H1 (cell line): ENCODE measurements at regions not wholly inside any gene's neighbourhood (a gene's known extent, or its start where the extent isn't known, plus 50 kb on each side); places are given as distances from the start of the nearest gene placed in this dataset.

Experiments used
- CTCF ChIA-PET: fragments of 300-600 bp; sonication (Branson Sonifier 250); formaldehyde crosslinking; loops from one replicate; lab custom pipeline; 2021; ENCODE audit not compliant: partially characterized antibody; lab: Charles Lee
- POLR2A ChIA-PET: fragments of 300-600 bp; sonication (Branson Sonifier 250); formaldehyde crosslinking; loops from one replicate; lab custom pipeline; 2021; ENCODE audit warnings: inconsistent platforms; ENCODE audit not compliant: partially characterized antibody; lab: Charles Lee
- DNase-seq, 2 experiments: peaks; one replicate each; pipeline versions ENCODE4 v3.0.0 to v3.0.0-alpha.2; 2010 to 2022; ENCODE audit warnings: low spot score in 2 of 2, low read depth in 1 of 2, mixed read lengths in 1 of 2
- FAIRE-seq: peaks from 2 replicates; lab custom pipeline; 2011; peaks lifted over from hg19 to GRCh38; lab: Jason Lieb, UNC
- H2AFZ ChIP-seq: 2 replicates; pipeline ENCODE4 v1.8.1; 2012; ENCODE audit warnings: low read length, inconsistent platforms
- H2AK5ac ChIP-seq: 2 replicates; pipeline ENCODE4 v1.6.1; 2013; ENCODE audit warnings: low read depth, low read length
- H2BK120ac ChIP-seq: replicated peaks from 2 replicates; pipeline ENCODE3; 2013; ENCODE audit warnings: low read depth, low read length, inconsistent platforms
- H2BK12ac ChIP-seq: 2 replicates; pipeline ENCODE4 v1.6.1; 2013; ENCODE audit warnings: low read depth, low read length
- H2BK15ac ChIP-seq: 2 replicates; pipeline ENCODE4 v1.6.1; 2013; ENCODE audit warnings: low read length
- H2BK20ac ChIP-seq: 2 replicates; pipeline ENCODE4 v1.6.1; 2013; ENCODE audit warnings: low read length
- H2BK5ac ChIP-seq: 2 replicates; pipeline ENCODE4 v1.6.1; 2013; ENCODE audit warnings: low read depth, low read length
- H3K14ac ChIP-seq: 2 replicates; pipeline ENCODE4 v1.6.1; 2013; ENCODE audit warnings: inconsistent platforms; ENCODE audit not compliant: insufficient read length
- H3K18ac ChIP-seq: 2 replicates; pipeline ENCODE4 v1.6.1; 2013; ENCODE audit warnings: low read length; ENCODE audit errors: extremely low read depth
- H3K23ac ChIP-seq: 2 replicates; pipeline ENCODE4 v1.6.1; 2013; ENCODE audit warnings: inconsistent platforms; ENCODE audit not compliant: insufficient read length
- H3K23me2 ChIP-seq: 2 replicates; pipeline ENCODE4 v1.6.1; 2013; ENCODE audit warnings: low read depth, low read length
- H3K27ac ChIP-seq: 2 replicates; pipeline ENCODE4 v1.6.1; 2011; ENCODE audit warnings: low read depth, low read length, inconsistent platforms
- H3K27me3 ChIP-seq, 4 experiments: replicated peaks in 1 of 4; 1 replicate in 1 of 4; 2 replicates in 3 of 4; pipeline versions ENCODE4 v1.6.1 to v1.8.1; 2011 to 2013; ENCODE audit warnings: low read length in 3 of 4, mild to moderate bottlenecking in 3 of 4, inconsistent platforms in 2 of 4, mixed read lengths in 2 of 4, moderate library complexity in 1 of 4; ENCODE audit not compliant: control insufficient read depth in 3 of 4, insufficient read depth in 3 of 4; ENCODE audit errors: extremely low read depth in 1 of 4
- H3K36me3 ChIP-seq, 4 experiments: 2 replicates each; pipeline versions ENCODE4 v1.6.1 to v1.8.1; 2011 to 2013; ENCODE audit warnings: mild to moderate bottlenecking in 4 of 4, low read length in 3 of 4, moderate library complexity in 2 of 4, control low read depth in 1 of 4, inconsistent platforms in 1 of 4; ENCODE audit not compliant: insufficient read depth in 4 of 4, control insufficient read depth in 2 of 4
- H3K4ac ChIP-seq: replicated peaks from 2 replicates; pipeline ENCODE3; 2013; ENCODE audit warnings: low read length, low read depth, mixed read lengths, inconsistent platforms; ENCODE audit not compliant: insufficient read length
- H3K4me1 ChIP-seq, 4 experiments: replicated peaks in 1 of 4; 1 replicate in 1 of 4; 2 replicates in 3 of 4; pipeline versions ENCODE4 v1.6.1 to v1.8.1; 2011 to 2013; ENCODE audit warnings: low read length in 3 of 4, inconsistent platforms in 2 of 4, mixed read lengths in 1 of 4; ENCODE audit not compliant: insufficient read depth in 4 of 4, control insufficient read depth in 3 of 4
- H3K4me2 ChIP-seq, 2 experiments: 2 replicates each; pipeline versions ENCODE4 v1.6.1 to v1.8.1; 2011 to 2013; ENCODE audit warnings: low read depth in 2 of 2, low read length in 2 of 2, control low read depth in 1 of 2, inconsistent platforms in 1 of 2, mild to moderate bottlenecking in 1 of 2; ENCODE audit not compliant: insufficient read depth in 1 of 2
- H3K4me3 ChIP-seq, 4 experiments: fragments of 200-600, 300-600 bp in 1 of 4; sonication (generic), shearing (Covaris generic), sonication (Bioruptor Twin) in 1 of 4; 2 replicates each; pipeline versions ENCODE4 v1.5.1 to v1.8.1; 2011 to 2016; ENCODE audit warnings: low read length in 4 of 4, low read depth in 3 of 4, control low read depth in 2 of 4, inconsistent platforms in 2 of 4, mild to moderate bottlenecking in 2 of 4, mixed read lengths in 1 of 4, moderate library complexity in 1 of 4; ENCODE audit not compliant: insufficient read depth in 2 of 4; ENCODE audit errors: extremely low read depth in 1 of 4
- H3K56ac ChIP-seq: replicated peaks from 2 replicates; pipeline ENCODE3; 2013; ENCODE audit warnings: low read depth, mild to moderate bottlenecking, mixed read lengths, low read length, inconsistent platforms; ENCODE audit not compliant: insufficient read length
- H3K79me1 ChIP-seq: 2 replicates; pipeline ENCODE4 v1.6.1; 2013; ENCODE audit warnings: low read depth, low read length, control low read depth
- H3K79me2 ChIP-seq, 2 experiments: 2 replicates each; pipeline versions ENCODE4 v1.6.1 to v1.8.1; 2012 to 2013; ENCODE audit warnings: low read length in 2 of 2, mild to moderate bottlenecking in 2 of 2, inconsistent platforms in 1 of 2; ENCODE audit not compliant: insufficient read depth in 2 of 2, control insufficient read depth in 1 of 2
- H3K9ac ChIP-seq, 4 experiments: replicated peaks in 1 of 4; 1 replicate in 1 of 4; 2 replicates in 3 of 4; pipeline versions ENCODE4 v1.6.1 to v1.8.1; 2011 to 2013; ENCODE audit warnings: low read depth in 3 of 4, low read length in 3 of 4, control low read depth in 2 of 4, mild to moderate bottlenecking in 2 of 4, moderate library complexity in 2 of 4, inconsistent platforms in 1 of 4; ENCODE audit errors: extremely low read depth in 1 of 4
- H3K9me3 ChIP-seq, 2 experiments: 2 replicates each; pipeline versions ENCODE4 v1.6.1 to v1.8.1; 2012 to 2013; ENCODE audit warnings: mild to moderate bottlenecking in 2 of 2, moderate library complexity in 2 of 2, control low read depth in 1 of 2, inconsistent platforms in 1 of 2, low read depth in 1 of 2, low read length in 1 of 2, mixed read lengths in 1 of 2; ENCODE audit not compliant: insufficient read depth in 2 of 2
- H4K20me1 ChIP-seq, 2 experiments: replicated peaks in 1 of 2; 2 replicates each; pipeline versions ENCODE3 to v1.8.1; 2011 to 2013; ENCODE audit warnings: inconsistent platforms in 2 of 2, low read length in 2 of 2, mild to moderate bottlenecking in 1 of 2; ENCODE audit not compliant: insufficient read depth in 2 of 2, control insufficient read depth in 1 of 2
- H4K5ac ChIP-seq: 2 replicates; pipeline ENCODE4 v1.6.1; 2013; ENCODE audit warnings: low read length, low read depth, mixed read lengths, inconsistent platforms; ENCODE audit not compliant: insufficient read length
- H4K8ac ChIP-seq: 2 replicates; pipeline ENCODE4 v1.8.0; 2013; ENCODE audit warnings: mild to moderate bottlenecking, moderate library complexity, low read length, inconsistent platforms; ENCODE audit not compliant: insufficient read depth; ENCODE audit errors: extremely low read depth
- H4K91ac ChIP-seq: replicated peaks from 2 replicates; pipeline ENCODE3; 2013; ENCODE audit warnings: low read length, mixed read lengths, inconsistent platforms; ENCODE audit not compliant: insufficient read length
- ASH2L ChIP-seq: fragments of 200-600, 300-600 bp; sonication (generic); IDR thresholded peaks from one replicate; pipeline ENCODE4 v1.7.1; 2017; ENCODE audit warnings: low read length
- CTCF ChIP-seq, 3 experiments: IDR thresholded peaks; 1 replicate in 2 of 3; 2 replicates in 1 of 3; pipeline versions ENCODE4 v1.5.1 to v1.6.1; 2011; ENCODE audit warnings: low read length in 3 of 3, mild to moderate bottlenecking in 3 of 3, inconsistent platforms in 2 of 3, low read depth in 1 of 3, moderate library complexity in 1 of 3; ENCODE audit not compliant: insufficient read depth in 1 of 3; ENCODE audit errors: control extremely low read depth in 1 of 3
- RBBP5 ChIP-seq: IDR thresholded peaks from 2 replicates; pipeline ENCODE4 v1.7.1; 2012; ENCODE audit warnings: low read depth, mild to moderate bottlenecking, inconsistent platforms, low read length, moderate library complexity, borderline replicate concordance
- SIN3A ChIP-seq, 2 experiments: IDR thresholded peaks in 1 of 2; conservative IDR thresholded peaks in 1 of 2; 2 replicates each; pipeline ENCODE4 v1.6.1; 2011 to 2012; ENCODE audit warnings: low read length in 2 of 2, improper control_type of control experiment in 1 of 2, low read depth in 1 of 2, mild to moderate bottlenecking in 1 of 2
- TCF12 ChIP-seq: IDR thresholded peaks from 2 replicates; pipeline ENCODE4 v1.6.1; 2011; ENCODE audit warnings: low read depth, mild to moderate bottlenecking, low read length
- WGBS, 2 experiments: shearing (Covaris generic) in 1 of 2; methylation state at CpG; one replicate each; pipeline versions ENCODE4 v1.1.6 to v1.1.7; 2013 to 2015; ENCODE audit warnings: low lambda C conversion rate in 2 of 2, mixed read lengths in 2 of 2, inconsistent platforms in 1 of 2, low coverage in 1 of 2, missing lambda C conversion rate in 1 of 2; ENCODE audit not compliant: insufficient replicate concordance in 2 of 2, insufficient coverage in 1 of 2, insufficient read length in 1 of 2; ENCODE audit errors: extremely low coverage in 1 of 2, missing lambda C conversion rate in 1 of 2; 5-methylcytosine and 5-hydroxymethylcytosine counted together

- H3K4ac ChIP-seq: no peak overlapping the region
- no peak overlapping the region for H4K91ac ChIP-seq
- H3K23me2 ChIP-seq: 0 out of 2 replicates have a peak, but pooled peaks cover 2% of the 10 kb centered on the region
- no peak overlapping the region for H2BK20ac ChIP-seq
- H3K23ac ChIP-seq: no peak overlapping the region
- no peaks in the 10 kb centered on the region for H3K79me2 ChIP-seq
- no peaks in the 10 kb centered on the region; a peak in 1 of 7 replicates for H3K27me3 ChIP-seq
- DNase-seq: peak in 1 of 2 experiments; percentile 72
- no peak overlapping the region for H2AFZ ChIP-seq
- POLR2A ChIA-PET: no interaction called here
- H4K8ac ChIP-seq: no peak overlapping the region
- no peak for TF ChIP-seq CTCF (IDR thresholded peaks at IDR 0.05; ENCODE audit: control extremely low read depth in 1 of 3, insufficient read depth in 1 of 3, low read depth in 1 of 3, low read length in 3 of 3)
- peak; percentile 29 to 67; a peak in 1 of 4 replicates for TF ChIP-seq SIN3A (conservative IDR thresholded peaks at IDR 0.05 in 1 of 2, IDR thresholded peaks at IDR 0.05 in 1 of 2; ENCODE audit: low read depth in 1 of 2, low read length in 2 of 2)
- no peak for TF ChIP-seq TCF12
- no peak for TF ChIP-seq ASH2L
- TF ChIP-seq RBBP5: no peak
- H3K27ac ChIP-seq: no peak overlapping the region
- no peak overlapping the region for H4K5ac ChIP-seq
- H4K20me1 ChIP-seq: peaks cover 0 to 4% of the 10 kb centered on the region in 2 experiments
- no peak overlapping the region; the same call in 1 of the 2 replicates for H3K18ac ChIP-seq
- H2BK120ac ChIP-seq: no peak overlapping the region
- no peak overlapping the region for H3K9ac ChIP-seq
- no peaks in the 10 kb centered on the region; the same call in 1 of the 2 replicates for H3K79me1 ChIP-seq
- no peak for FAIRE-seq
- no peak overlapping the region; a peak in 1 of 8 replicates for H3K4me3 ChIP-seq
- H2BK5ac ChIP-seq: no peak overlapping the region
- H3K4me2 ChIP-seq: peak overlapping the region in 1 of 2 experiments; percentile 8; a peak in 1 of 4 replicates
- no peaks in the 10 kb centered on the region for H3K9me3 ChIP-seq
- peaks cover 0 to 28% (median 6%) of the 10 kb centered on the region in 4 experiments; a peak in 5 of 7 replicates for H3K4me1 ChIP-seq
- H2BK15ac ChIP-seq: no peak overlapping the region
- no peaks in the 10 kb centered on the region for H3K36me3 ChIP-seq
- 60% methylated on average over 34 of the region's 43 CpGs; no CpG with 5 or more reads in 1 of the 2 experiments for WGBS, 2 experiments
- no peak overlapping the region for H2BK12ac ChIP-seq
- no peak overlapping the region for H3K14ac ChIP-seq
- no peak overlapping the region for H2AK5ac ChIP-seq
- no peak overlapping the region for H3K56ac ChIP-seq
- CTCF ChIA-PET: interaction anchor here (1.0 to 1.2 kb wide), 3 partner anchors 9 to 75 kb away, joined by 3 read pairs; no protein-coding TSS in a partner anchor
Measured at GRCh38 chr19:5394551-5395505, 54.2 kb upstream of the PTPRS start.
